ENCODE measurements at regions not wholly inside any gene's neighbourhood (a gene's known extent, or its start where the extent isn't known, plus 50 kb on each side); places are given as distances from the start of the nearest gene placed in this dataset.
A peak's percentile ranks its signal among the peaks of the same experiment; 100 is the strongest.

- TF ChIP-seq ZBTB40 (IDR thresholded peaks at IDR 0.05; ENCODE audit: borderline replicate concordance), result no peak
- peak; percentile 96 for TF ChIP-seq GATAD2B (conservative IDR thresholded peaks at IDR 0.05; ENCODE audit: low read depth)
- no peak for TF ChIP-seq POLR2AphosphoS2 (IDR thresholded peaks at IDR 0.05; ENCODE audit: low read depth, low read length)
- no peak for TF ChIP-seq YY1 (IDR thresholded peaks at IDR 0.05; ENCODE audit: low read depth, low read length)
- TF ChIP-seq, protein P1, sequence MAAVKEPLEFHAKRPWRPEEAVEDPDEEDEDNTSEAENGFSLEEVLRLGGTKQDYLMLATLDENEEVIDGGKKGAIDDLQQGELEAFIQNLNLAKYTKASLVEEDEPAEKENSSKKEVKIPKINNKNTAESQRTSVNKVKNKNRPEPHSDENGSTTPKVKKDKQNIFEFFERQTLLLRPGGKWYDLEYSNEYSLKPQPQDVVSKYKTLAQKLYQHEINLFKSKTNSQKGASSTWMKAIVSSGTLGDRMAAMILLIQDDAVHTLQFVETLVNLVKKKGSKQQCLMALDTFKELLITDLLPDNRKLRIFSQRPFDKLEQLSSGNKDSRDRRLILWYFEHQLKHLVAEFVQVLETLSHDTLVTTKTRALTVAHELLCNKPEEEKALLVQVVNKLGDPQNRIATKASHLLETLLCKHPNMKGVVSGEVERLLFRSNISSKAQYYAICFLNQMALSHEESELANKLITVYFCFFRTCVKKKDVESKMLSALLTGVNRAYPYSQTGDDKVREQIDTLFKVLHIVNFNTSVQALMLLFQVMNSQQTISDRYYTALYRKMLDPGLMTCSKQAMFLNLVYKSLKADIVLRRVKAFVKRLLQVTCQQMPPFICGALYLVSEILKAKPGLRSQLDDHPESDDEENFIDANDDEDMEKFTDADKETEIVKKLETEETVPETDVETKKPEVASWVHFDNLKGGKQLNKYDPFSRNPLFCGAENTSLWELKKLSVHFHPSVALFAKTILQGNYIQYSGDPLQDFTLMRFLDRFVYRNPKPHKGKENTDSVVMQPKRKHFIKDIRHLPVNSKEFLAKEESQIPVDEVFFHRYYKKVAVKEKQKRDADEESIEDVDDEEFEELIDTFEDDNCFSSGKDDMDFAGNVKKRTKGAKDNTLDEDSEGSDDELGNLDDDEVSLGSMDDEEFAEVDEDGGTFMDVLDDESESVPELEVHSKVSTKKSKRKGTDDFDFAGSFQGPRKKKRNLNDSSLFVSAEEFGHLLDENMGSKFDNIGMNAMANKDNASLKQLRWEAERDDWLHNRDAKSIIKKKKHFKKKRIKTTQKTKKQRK (IDR thresholded peaks at IDR 0.05; ENCODE audit: low read depth, low read length), result no peak
- TF ChIP-seq PML (IDR thresholded peaks at IDR 0.05; ENCODE audit: low read length), result no peak; the same call in 1 of the 2 replicates
- no peak for TF ChIP-seq ZNF384 (IDR thresholded peaks at IDR 0.05; ENCODE audit: borderline replicate concordance, low read depth, low read length)
- TF ChIP-seq, protein P2, sequence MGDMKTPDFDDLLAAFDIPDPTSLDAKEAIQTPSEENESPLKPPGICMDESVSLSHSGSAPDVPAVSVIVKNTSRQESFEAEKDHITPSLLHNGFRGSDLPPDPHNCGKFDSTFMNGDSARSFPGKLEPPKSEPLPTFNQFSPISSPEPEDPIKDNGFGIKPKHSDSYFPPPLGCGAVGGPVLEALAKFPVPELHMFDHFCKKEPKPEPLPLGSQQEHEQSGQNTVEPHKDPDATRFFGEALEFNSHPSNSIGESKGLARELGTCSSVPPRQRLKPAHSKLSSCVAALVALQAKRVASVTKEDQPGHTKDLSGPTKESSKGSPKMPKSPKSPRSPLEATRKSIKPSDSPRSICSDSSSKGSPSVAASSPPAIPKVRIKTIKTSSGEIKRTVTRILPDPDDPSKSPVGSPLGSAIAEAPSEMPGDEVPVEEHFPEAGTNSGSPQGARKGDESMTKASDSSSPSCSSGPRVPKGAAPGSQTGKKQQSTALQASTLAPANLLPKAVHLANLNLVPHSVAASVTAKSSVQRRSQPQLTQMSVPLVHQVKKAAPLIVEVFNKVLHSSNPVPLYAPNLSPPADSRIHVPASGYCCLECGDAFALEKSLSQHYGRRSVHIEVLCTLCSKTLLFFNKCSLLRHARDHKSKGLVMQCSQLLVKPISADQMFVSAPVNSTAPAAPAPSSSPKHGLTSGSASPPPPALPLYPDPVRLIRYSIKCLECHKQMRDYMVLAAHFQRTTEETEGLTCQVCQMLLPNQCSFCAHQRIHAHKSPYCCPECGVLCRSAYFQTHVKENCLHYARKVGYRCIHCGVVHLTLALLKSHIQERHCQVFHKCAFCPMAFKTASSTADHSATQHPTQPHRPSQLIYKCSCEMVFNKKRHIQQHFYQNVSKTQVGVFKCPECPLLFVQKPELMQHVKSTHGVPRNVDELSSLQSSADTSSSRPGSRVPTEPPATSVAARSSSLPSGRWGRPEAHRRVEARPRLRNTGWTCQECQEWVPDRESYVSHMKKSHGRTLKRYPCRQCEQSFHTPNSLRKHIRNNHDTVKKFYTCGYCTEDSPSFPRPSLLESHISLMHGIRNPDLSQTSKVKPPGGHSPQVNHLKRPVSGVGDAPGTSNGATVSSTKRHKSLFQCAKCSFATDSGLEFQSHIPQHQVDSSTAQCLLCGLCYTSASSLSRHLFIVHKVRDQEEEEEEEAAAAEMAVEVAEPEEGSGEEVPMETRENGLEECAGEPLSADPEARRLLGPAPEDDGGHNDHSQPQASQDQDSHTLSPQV (IDR thresholded peaks at IDR 0.05), result no peak; the same call in 1 of the 2 replicates
- peak; percentile 38; the same call in 1 of the 2 replicates for TF ChIP-seq POLR2AphosphoS5 (IDR thresholded peaks at IDR 0.05; ENCODE audit: low read length)
- TF ChIP-seq CHD4 (IDR thresholded peaks at IDR 0.05), result no peak
- TF ChIP-seq ZBTB11 (CRISPR knock-in tag; IDR thresholded peaks at IDR 0.05), result no peak
- TF ChIP-seq, protein P3, sequence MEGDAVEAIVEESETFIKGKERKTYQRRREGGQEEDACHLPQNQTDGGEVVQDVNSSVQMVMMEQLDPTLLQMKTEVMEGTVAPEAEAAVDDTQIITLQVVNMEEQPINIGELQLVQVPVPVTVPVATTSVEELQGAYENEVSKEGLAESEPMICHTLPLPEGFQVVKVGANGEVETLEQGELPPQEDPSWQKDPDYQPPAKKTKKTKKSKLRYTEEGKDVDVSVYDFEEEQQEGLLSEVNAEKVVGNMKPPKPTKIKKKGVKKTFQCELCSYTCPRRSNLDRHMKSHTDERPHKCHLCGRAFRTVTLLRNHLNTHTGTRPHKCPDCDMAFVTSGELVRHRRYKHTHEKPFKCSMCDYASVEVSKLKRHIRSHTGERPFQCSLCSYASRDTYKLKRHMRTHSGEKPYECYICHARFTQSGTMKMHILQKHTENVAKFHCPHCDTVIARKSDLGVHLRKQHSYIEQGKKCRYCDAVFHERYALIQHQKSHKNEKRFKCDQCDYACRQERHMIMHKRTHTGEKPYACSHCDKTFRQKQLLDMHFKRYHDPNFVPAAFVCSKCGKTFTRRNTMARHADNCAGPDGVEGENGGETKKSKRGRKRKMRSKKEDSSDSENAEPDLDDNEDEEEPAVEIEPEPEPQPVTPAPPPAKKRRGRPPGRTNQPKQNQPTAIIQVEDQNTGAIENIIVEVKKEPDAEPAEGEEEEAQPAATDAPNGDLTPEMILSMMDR (IDR thresholded peaks at IDR 0.05 in 2 of 3, conservative IDR thresholded peaks at IDR 0.05 in 1 of 3; ENCODE audit: control insufficient read depth in 2 of 3, extremely low read depth in 1 of 3, insufficient read depth in 1 of 3, low read depth in 3 of 3, low read length in 3 of 3), result no peak
- TF ChIP-seq RB1 (IDR thresholded peaks at IDR 0.05; ENCODE audit: borderline replicate concordance), result no peak
Measured at GRCh38 chr10:88062385-88062784, 199.0 kb downstream of the PTEN start (continued).

Data from GM12878 (cell line).